Uterus (tissue), 3 donors: ENCODE measurements at regions not wholly inside any gene's neighbourhood (a gene's known extent, or its start where the extent isn't known, plus 50 kb on each side); places are given as distances from the start of the nearest gene placed in this dataset.

Experiments used
- DNase-seq, 2 donors: peaks; one replicate each; pipeline ENCODE4 v3.0.0-alpha.2; 2019 to 2020
- H3K27ac ChIP-seq, 2 donors: fragments of 200-600 bp; sonication (generic); 1 replicate in 1 of 2; 2 replicates in 1 of 2; pipeline ENCODE4 v1.5.1; 2016 to 2018
- H3K27me3 ChIP-seq, 2 donors: fragments of 200-600 bp; sonication (generic); one replicate each; pipeline ENCODE4 v1.5.1; 2018 to 2019; ENCODE audit warnings: control low read depth in 1 of 2
- H3K36me3 ChIP-seq, 2 donors: fragments of 200-600 bp; sonication (generic); one replicate each; pipeline ENCODE4 v1.5.1; 2019; ENCODE audit warnings: control low read depth in 1 of 2
- H3K4me1 ChIP-seq, 2 donors: fragments of 200-600 bp; sonication (generic); one replicate each; pipeline ENCODE4 v1.5.1; 2018 to 2019; ENCODE audit warnings: control low read depth in 1 of 2
- H3K4me3 ChIP-seq, 2 donors: fragments of 200-600 bp; sonication (generic); 1 replicate in 1 of 2; 2 replicates in 1 of 2; pipeline ENCODE4 v1.5.1; 2018 to 2019; ENCODE audit warnings: mild to moderate bottlenecking in 1 of 2
- H3K9me3 ChIP-seq, 2 donors: fragments of 200-600 bp; sonication (generic); one replicate each; pipeline ENCODE4 v1.5.1; 2019; ENCODE audit warnings: control low read depth in 1 of 2
- CTCF ChIP-seq, 4 experiments: fragments of 200-600 bp in 2 of 4; fragments of 450-650 bp in 2 of 4; sonication (generic) in 2 of 4; IDR thresholded peaks; one replicate each; pipeline ENCODE4 v1.5.1; 2016 to 2019; ENCODE audit warnings: antibody characterized with exemption in 4 of 4, mild to moderate bottlenecking in 2 of 4, moderate library complexity in 1 of 4
- POLR2A ChIP-seq, 2 donors: fragments of 450-650 bp; IDR thresholded peaks; one replicate each; pipeline ENCODE4 v1.6.1; 2016; ENCODE audit warnings: antibody characterized with exemption in 2 of 2, mild to moderate bottlenecking in 1 of 2, moderate library complexity in 1 of 2
- intact Hi-C: fragments of 100-400 bp; cut with DNase I; formaldehyde crosslinking; loops from one replicate; pipeline ENCODE4 v1.15.1; 2023; ENCODE audit warnings: low total_unique reads
- donor health status: DM: yes; HTN: yes; CAD: no.

GRCh38 chr10:4526311-4526731 lies 299.7 kb upstream of the AKR1E2 start:
- TF ChIP-seq CTCF (IDR thresholded peaks at IDR 0.05), result no peak
- TF ChIP-seq POLR2A (IDR thresholded peaks at IDR 0.05), result no peak
- DNase-seq, result no peak
- Histone ChIP-seq H3K9me3 (no peaks in the 10 kb centered on the region), H3K27me3 (no peaks in the 10 kb centered on the region), H3K27ac (peak overlapping the region; percentile 64 to 78), H3K4me3 (no peak overlapping the region), H3K36me3 (no peaks in the 10 kb centered on the region), H3K4me1 (peaks cover 0 to 9% of the 10 kb centered on the region in 2 donors)
- intact Hi-C loops, result no loop called here

- TF ChIP-seq CTCF (IDR thresholded peaks at IDR 0.05) (no peak), POLR2A (IDR thresholded peaks at IDR 0.05) (no peak)
- Histone ChIP-seq H3K4me3 (no peak overlapping the region), H3K9me3 (no peaks in the 10 kb centered on the region), H3K27me3 (no peaks in the 10 kb centered on the region), H3K4me1 (peaks cover 0 to 9% of the 10 kb centered on the region in 2 donors), H3K36me3 (no peaks in the 10 kb centered on the region), H3K27ac (peak overlapping the region in 1 of 2 donors; percentile 78)
- no peak for DNase-seq
- intact Hi-C loops, result no loop called here
These were observed 300.9 kb upstream of the AKR1E2 start for GRCh38 chr10:4525103-4525502.

- no peaks in the 10 kb centered on the region for H3K36me3 ChIP-seq
- H3K4me1 ChIP-seq, result peaks cover 0 to 9% of the 10 kb centered on the region in 2 donors
- H3K27me3 ChIP-seq, result no peaks in the 10 kb centered on the region
- TF ChIP-seq CTCF (IDR thresholded peaks at IDR 0.05) (no peak), POLR2A (IDR thresholded peaks at IDR 0.05) (no peak)
- H3K27ac ChIP-seq, result no peak overlapping the region
- H3K4me3 ChIP-seq, result no peak overlapping the region
- no peak for DNase-seq
- intact Hi-C loops, result no loop called here
- H3K9me3 ChIP-seq, result no peaks in the 10 kb centered on the region
These were observed 303.6 kb upstream of the AKR1E2 start for GRCh38 chr10:4522296-4523000.

- Histone ChIP-seq H3K36me3 (no peaks in the 10 kb centered on the region), H3K4me3 (no peak overlapping the region), H3K27ac (no peak overlapping the region), H3K27me3 (no peaks in the 10 kb centered on the region), H3K4me1 (no peaks in the 10 kb centered on the region), H3K9me3 (no peaks in the 10 kb centered on the region)
- intact Hi-C loops, result no loop called here
- DNase-seq, result no peak
- TF ChIP-seq CTCF (IDR thresholded peaks at IDR 0.05) (no peak), POLR2A (IDR thresholded peaks at IDR 0.05) (no peak)
These were observed 306.2 kb upstream of the AKR1E2 start for GRCh38 chr10:4519658-4520402.

- TF ChIP-seq CTCF (IDR thresholded peaks at IDR 0.05) (no peak), POLR2A (IDR thresholded peaks at IDR 0.05) (no peak)
- Histone ChIP-seq H3K4me3 (no peak overlapping the region), H3K9me3 (no peaks in the 10 kb centered on the region), H3K27me3 (no peaks in the 10 kb centered on the region), H3K27ac (no peak overlapping the region), H3K4me1 (no peaks in the 10 kb centered on the region), H3K36me3 (no peaks in the 10 kb centered on the region)
- no peak for DNase-seq
- intact Hi-C loops, result no loop called here
These were observed 308.3 kb upstream of the AKR1E2 start for GRCh38 chr10:4517746-4518145.
